ENCODE measurements at regions not wholly inside any gene's neighbourhood (a gene's known extent, or its start where the extent isn't known, plus 50 kb on each side); places are given as distances from the start of the nearest gene placed in this dataset.
A peak's percentile ranks its signal among the peaks of the same experiment; 100 is the strongest.

- DNase-seq (ENCODE audit: low read depth): peak; percentile 86
Measured at GRCh38 chr15:94056314-94056713, 175.0 kb upstream of the MCTP2 start.

- DNase-seq (ENCODE audit: low read depth): no peak
Measured at GRCh38 chr15:94053626-94054025, 177.7 kb upstream of the MCTP2 start.

DNA sequence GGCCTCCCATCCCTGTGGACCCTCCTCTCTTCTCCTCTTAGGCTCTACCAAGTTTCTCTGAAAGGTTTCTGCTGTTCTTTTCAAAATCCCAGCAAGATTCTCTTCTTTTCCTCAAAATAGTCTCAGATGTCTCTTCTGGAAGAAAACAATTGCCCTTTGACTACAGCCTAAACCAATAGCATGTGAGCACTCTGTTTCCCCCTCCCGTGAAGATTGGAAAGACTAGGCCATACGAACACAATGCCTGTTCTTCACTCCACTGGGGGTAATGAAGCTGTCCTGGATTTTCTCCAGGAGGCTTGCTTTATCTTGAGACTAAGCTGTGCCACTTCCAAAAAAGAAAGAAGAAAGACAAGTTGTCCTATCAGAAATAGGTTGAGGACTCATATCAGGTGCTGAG lies 178.7 kb upstream of the MCTP2 start:
- no peak for DNase-seq (ENCODE audit: low read depth)

GRCh38 chr15:94047566-94047965 lies 183.8 kb upstream of the MCTP2 start:
- DNase-seq (ENCODE audit: low read depth): no peak

DNA sequence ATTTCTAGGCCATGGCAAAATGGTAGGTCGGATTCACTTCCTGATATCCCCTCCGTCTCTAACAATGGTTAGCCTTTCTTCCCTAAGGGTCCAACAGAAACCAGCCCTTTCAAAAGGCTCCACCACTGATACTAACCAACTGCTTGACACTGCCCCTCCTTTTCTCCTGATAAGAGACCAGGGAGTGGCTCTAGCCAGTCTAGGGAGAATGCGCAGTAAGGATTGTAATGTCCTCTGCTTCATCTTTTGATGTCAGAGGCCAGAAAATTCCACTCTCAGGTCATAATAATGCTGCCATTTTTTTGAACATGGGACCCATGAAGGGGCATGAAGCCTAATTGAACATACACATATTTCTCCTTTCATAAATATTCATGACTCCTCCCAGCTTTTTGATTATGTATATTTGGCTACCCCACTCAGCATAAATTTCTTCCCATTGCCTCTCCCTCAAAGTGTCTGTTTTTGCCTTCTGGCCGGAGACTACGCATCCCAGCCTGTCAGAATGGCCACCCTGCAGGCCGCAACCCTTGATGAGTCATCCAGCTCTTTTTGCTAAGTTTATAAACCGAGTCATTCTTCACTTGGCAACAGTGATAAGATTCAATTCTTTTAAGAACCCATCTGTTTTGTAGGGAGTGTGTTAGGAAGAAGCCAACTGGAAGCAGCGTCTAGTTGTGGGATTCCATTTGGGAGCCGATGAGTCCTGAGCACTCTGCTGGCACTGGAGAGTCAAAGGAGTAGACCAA lies 189.0 kb upstream of the MCTP2 start:
- DNase-seq (ENCODE audit: low read depth): peak; percentile 99

DNA sequence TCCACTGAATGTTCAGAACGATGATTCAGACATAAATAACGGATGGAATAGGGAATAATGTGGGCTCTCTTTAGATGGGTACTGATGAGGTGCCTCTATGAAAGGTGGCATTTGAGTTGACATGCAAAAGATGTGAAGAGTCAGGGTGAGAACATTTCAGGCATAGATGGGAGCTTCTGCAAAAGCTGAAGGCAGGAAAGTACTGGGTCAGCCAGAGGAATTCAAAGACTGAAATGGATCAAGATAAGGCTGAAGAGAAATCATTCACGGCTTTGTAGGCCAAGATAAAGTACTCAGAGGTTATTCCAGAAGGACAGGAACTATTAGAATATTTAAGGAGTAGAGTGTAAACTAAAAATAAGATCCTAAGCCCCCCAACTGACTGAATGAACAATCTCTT lies 189.6 kb upstream of the MCTP2 start:
- DNase-seq (ENCODE audit: low read depth): peak; percentile 32

DNA sequence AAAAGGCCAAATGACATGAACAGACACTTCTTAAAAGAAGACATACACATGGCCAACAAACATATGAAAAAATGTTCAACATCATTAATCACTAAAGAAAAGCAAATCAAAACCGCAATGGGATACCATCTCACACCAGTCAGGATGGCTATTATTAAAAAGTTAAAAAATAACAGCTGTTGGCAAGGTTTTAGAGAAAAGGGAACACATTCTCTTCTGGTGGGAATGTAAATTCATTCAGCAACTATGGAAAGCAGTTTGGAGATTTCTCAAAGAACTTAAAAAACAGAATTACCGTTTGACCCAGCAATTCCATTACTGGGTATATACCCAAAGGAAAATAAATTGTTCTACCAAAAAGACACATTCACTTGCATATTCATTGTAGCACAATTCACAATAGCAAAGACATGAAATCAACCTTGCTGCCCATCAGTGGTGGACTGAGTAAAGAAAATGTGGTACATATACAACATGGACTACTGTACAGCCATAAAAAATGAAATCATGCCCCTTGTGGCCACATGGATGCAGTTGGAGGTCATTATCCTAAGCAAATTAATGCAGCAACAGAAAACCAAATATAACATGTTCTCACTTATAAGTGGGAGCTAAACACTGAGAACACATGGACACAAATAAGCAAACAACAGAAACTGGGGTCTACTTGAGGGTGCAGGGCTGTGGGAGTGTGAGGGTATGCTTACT lies 190.7 kb upstream of the MCTP2 start:
- DNase-seq (ENCODE audit: low read depth): peak; percentile 20

- DNase-seq (ENCODE audit: low read depth): peak; percentile 91
Measured at GRCh38 chr15:94036156-94036555, 195.2 kb upstream of the MCTP2 start.

DNA sequence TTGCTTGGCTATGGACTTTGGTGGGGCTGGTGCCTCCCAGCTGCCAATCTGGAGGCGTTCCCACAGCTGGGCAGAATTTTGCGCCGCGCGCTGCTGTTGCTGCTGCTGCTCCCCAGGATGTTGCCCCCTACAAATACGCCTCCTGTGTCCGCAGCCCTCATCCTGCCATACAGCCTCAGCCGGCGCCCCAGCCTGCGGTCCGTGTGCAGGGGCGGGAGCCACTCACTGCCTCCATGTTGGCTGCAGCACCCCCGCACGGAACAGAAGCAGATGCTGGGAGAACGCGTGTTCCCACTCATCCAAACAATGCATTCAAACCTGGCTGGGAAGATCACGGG lies 197.7 kb upstream of the MCTP2 start:
- DNase-seq (ENCODE audit: low read depth): no peak

- DNase-seq (ENCODE audit: low read depth): no peak
Measured at GRCh38 chr15:94033014-94033682, 198.2 kb upstream of the MCTP2 start.

GRCh38 chr15:94032571-94032970 lies 198.8 kb upstream of the MCTP2 start:
- DNase-seq (ENCODE audit: low read depth): no peak

GRCh38 chr15:94031072-94031471 lies 200.3 kb upstream of the MCTP2 start:
- DNase-seq (ENCODE audit: low read depth): no peak

GRCh38 chr15:94029495-94029894 lies 201.9 kb upstream of the MCTP2 start:
- DNase-seq (ENCODE audit: low read depth): peak; percentile 95

GRCh38 chr15:94028809-94029208 lies 202.6 kb upstream of the MCTP2 start:
- DNase-seq (ENCODE audit: low read depth): no peak

- no peak for DNase-seq (ENCODE audit: low read depth)
Measured at GRCh38 chr15:94028121-94028520, 203.2 kb upstream of the MCTP2 start.

DNA sequence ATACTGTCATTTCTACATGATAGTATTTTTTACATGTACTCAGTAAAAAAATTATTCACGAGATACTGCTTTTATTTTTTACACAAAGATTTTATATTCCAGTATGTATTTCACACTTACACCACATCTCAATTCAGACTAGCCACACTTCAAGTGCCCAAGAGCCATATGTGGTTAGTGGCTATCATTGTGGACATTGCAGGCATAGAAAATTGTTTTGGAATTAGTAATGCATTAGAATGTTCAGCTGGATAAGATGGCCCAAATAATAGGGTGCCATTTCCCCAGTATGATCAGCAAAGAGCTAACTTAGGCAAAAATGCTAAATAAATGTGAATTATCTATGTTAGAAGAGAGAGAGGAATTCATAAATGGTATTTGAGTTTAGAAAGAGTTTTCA lies 203.8 kb upstream of the MCTP2 start:
- peak; percentile 68 for DNase-seq (ENCODE audit: low read depth)

- DNase-seq (ENCODE audit: low read depth): peak; percentile 98
Measured at GRCh38 chr15:94026458-94027304, 204.7 kb upstream of the MCTP2 start.

DNA sequence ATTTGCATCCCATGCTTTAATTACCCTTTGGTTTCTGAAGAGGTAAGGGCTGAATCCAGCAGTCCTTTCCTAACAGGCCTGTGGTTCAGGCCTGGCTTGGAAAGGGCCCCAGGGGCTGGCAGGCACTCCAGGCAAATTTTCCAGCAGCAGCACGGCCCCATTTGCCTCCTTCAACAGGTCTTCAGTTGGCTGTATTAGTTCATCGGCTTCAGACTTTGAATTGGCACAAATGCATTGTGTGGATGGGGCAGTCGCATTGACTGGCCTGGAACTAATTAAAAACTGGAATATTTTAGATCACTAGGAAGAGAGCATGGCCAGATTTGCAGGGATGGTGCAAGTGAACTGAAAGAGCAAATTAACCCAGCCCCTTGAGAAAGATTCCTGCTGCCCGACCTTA lies 207.8 kb upstream of the MCTP2 start:
- peak; percentile 77 for DNase-seq (ENCODE audit: low read depth)

DNA sequence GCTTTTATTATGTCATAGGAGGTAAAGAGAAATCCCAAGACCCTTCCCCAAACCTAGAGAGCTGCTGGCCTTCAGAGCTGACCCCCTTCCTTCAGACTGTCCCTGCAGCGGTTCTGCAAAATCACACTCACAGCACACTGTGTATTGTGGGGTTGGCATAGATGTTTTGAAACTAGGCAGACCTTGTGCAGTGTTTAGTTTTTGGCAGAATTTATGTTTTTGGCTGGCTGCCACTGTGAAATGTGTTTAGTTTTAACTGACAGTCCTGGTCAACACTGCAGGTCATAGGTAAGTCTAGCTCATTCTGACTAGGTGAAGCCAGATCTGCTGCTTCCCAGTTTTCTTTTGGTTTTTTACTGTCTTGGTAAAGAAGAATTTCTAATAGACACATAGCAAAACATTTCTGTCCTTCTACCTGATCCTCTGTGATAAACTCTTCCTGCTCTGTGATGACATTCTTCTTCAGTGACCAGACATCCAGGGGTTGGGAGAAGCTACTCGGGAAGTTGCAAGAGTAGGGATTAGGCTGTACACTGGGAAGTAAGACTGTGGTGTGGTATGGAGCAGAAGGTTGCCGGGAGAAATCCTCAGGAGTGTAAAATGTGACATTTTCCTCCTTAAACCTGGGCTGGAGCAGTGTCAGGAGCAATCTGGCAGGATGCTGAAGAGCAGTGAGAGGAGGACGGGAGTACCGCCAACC lies 209.6 kb upstream of the MCTP2 start:
- DNase-seq (ENCODE audit: low read depth): no peak

GRCh38 chr15:94019062-94019461 lies 212.3 kb upstream of the MCTP2 start:
- peak; percentile 52 for DNase-seq (ENCODE audit: low read depth)

DNA sequence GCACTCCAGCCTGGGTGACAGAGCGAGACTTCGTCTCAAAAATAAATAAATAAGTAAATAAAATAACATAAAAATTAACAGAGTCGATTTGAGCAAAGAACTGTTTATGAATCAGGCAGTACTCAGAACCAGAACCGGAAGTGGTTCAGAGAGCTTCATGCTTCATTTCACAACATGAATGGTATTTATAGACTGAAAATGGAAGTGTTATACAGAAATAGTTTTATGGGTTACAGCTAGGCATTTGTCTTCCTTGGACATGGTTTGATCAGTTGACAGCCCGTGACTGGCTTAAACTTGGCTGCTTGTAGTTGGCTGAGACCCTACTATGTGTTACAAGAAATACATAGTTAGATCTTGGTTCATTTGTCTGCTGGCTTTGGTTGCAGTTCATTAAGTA lies 216.0 kb upstream of the MCTP2 start:
- DNase-seq (ENCODE audit: low read depth): peak; percentile 53

All from RPMI7951 (cell line).